Nucleus accumbens (tissue), 56 donors: ENCODE measurements at regions not wholly inside any gene's neighbourhood (a gene's known extent, or its start where the extent isn't known, plus 50 kb on each side); places are given as distances from the start of the nearest gene placed in this dataset.
"Not testable (repeated sequence)": the region's sequence is repeated elsewhere in the genome, so short reads cannot be mapped to it uniquely, and the experiment has no call there.

Experiments used
- DNase-seq, 56 donors: peaks; one replicate each; lab custom pipeline; 2025; lab: John Stamatoyannopoulos, UW

DNA sequence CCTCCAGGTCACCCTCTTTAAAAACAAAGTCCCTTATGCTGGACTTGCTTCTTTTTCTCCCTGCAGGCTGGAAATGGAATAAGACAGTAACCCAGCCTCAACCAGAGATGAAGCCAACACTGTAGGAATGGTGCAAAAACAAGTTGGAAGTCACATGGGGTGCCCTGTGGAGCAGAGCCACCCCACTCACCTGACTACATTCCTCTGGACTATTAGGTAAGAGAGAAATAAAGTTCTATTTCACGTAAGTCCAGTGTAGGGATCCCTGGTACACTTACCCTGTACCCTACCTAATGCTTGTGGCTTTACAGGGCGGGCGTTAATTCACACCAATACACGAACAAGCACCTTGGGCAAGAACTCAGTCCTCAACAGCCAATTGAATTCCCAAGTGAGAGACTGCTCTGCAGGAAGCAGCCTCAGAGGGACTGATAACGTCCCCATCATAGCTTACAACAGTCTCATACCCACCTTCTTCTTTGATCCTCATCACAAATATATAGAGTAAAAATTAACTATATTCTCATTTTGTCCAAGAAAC lies 112.5 kb upstream of the FGGY start:
- DNase-seq: no peak

DNA sequence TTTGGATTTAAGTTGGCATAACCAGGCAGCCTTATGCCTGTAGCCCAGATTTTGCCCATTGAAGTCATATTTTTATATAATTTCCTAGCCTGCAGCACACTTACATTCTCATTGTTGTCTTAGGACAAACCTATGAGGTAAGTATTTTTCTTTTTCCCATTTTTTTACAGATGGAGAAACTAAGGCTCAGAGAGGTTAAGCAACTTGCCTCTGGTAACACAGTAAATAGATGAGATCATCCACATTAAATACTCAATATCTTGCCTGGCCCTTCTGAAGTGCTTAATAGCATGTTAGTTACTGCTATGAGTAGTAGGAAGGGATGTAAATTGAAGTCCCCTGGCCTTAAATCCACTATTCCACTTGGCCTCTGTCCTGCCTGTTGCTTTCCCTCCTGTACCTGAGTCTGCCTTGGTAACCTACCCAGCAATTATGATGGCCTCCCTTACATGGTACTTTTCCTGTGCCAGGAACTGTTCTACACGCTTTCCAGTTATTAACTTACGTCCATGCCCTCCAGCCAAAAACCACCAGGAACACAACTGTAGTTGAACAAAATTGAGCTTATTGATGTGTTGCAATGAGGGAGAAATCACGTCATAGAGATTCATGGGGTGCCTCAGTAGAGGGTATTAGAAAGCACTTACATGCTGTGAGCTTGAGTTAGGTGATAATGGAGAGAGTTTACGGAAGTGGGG lies 111.6 kb upstream of the FGGY start:
- DNase-seq: no peak

DNA sequence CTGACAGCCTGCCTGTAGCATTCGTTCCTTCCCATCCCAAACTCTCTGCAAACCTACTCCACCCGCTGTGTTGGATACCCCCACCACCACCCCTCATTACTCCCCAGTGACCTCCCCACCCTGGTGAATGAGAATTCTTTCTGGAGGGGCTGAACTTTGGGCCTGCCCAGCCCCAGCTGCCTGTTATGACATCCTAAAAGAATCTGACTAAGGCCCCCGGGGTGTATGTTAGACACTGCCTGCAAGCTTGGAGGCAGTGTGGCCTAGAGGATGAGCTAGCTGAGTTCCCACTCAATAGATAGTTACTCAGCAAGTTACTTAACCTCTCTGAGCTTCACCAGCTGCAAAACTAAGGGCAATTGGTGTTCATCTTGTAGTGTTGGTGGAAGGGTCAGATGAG lies 110.2 kb upstream of the FGGY start:
- DNase-seq: no peak

DNA sequence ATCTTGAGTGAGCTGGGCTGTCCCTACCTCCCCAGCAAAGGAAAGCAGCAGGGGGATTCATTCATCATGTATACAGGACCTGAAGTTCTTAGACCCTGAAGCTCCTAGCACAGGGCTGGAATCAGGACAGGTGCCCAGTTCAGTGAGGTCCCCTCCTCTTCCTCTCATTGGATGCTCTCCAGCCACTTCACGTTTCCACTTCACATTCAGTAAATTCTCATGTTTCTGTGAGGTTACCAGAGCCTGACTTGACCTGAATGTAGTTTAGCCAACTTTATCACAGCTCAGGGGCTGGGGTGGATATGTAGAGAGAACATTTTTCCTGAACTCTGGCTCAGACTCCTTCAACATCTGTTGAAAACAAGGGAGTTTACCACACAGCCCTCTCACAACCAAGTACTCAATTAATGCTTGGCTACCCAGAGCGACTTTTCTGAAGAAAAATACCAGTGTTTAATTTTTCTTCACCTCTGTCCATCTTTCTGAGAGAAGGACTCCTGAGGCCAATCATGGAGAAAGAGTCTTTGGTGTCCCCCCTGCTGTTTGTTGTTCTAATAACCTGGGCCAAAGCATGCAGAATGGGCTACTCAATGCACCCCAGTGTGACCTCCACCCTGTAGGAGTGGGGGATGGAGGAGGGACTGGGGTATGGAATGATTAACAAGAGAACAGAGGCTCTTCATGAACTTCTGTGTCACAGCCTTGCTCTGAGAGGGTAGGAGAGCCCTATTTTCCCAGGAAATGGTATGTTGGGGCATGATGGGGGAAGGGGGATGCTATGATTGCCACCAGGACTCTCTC lies 108.3 kb upstream of the FGGY start:
- no peak for DNase-seq

DNA sequence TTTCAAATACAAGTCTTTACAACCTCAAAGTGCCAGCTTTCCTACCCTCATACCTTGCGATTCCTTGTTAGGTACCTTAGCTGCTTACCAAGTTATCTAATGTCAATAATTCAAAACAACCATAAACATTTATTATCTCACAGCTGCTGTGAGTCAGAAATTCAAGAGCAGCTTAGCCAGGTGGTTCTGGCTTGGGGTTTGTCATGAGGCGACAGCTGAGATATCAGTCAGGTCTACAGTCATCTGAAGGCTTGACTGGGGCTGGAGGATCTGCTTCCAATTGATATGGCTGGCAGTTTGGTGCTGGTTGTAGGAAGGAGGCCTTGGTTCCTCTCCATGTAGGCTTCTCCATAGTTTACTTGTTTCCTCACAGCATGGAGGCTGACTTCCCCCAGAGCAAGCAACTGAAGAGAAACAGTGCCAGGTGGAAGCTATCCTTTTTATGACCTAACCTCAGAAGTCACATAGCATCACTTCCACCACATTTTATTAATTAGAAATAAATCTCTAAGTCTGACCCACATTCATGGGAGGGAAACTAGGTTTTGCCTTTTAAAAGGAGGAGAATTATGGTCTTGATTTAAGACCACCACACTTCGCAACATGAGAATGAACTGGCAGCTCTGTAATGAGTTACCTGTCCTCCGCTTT lies 103.3 kb upstream of the FGGY start:
- DNase-seq: no peak

DNA sequence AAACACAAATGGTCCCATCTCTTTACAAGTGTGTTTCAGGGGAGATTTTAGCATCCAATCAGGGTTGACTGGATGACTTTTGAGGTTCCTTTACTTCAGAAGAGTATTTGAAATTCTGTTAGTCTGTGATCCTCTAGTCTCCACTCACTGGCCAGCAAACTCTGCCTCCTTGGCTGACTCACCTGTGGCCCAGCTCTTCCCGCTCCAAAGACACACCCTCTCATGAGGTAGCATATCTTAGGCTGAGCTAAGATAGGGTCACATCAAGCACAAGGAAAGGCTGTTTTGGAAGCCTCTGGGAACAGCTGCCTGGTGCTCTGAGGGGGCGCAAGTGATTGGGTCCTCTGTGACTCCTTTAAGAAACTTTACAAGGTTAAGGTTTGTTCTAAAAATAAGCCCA lies 102.3 kb upstream of the FGGY start:
- no peak for DNase-seq

DNA sequence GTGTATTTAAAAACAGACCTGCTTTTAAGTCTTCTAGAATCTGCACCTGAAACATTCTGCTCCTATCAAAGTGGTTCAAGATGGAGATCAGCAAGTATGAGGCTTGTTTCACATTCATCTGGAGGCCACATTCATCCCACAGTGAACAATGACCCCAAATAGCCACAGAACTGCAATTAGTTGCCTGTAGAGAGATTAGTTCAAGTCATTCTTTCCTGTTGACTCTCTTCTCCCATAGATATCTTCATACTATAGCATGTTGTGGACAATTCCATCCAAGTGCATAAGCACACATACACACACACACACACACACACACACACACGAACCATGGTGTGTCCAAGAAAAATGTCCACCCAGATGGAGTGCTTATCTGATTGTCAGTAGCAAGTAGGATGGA lies 101.7 kb upstream of the FGGY start:
- no peak for DNase-seq

DNA sequence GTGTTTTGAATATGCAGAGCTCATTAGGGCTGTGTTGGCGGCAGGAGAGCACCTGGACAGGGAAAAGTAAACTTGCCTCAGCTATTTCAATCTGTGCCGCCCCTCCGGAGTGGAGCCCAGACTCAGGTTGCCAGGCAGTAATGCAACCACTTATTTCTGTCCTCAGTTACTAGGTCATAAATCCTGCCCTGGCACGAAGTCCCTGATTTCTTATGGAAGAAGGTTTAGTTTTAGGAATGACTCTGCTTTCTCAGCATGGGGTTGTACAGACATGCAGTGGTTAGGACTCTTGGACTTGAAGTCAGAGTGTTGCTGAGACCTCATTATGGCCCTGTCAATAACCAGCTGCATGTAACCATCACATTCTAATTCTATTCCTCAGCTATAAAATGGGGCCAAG lies 98.3 kb upstream of the FGGY start:
- no peak for DNase-seq

DNA sequence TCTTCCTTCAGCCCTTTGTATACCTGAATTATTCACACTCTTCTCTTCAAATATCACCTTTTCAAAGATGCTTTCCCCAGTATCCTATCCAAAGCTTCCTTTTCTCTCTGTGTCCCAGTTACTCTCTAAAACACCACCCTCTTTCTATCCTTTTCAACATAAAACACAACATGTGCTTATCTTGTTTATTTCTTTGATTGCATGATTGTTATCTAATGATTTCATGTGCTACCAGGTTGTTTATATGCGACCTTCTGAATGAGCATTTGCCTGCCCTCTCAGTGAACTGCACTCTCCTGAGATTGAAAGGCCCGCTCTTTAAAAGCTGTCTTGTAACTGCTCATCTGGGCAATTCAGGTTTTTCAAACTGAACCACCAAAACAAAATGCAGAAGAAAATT lies 97.7 kb upstream of the FGGY start:
- no peak for DNase-seq

DNA sequence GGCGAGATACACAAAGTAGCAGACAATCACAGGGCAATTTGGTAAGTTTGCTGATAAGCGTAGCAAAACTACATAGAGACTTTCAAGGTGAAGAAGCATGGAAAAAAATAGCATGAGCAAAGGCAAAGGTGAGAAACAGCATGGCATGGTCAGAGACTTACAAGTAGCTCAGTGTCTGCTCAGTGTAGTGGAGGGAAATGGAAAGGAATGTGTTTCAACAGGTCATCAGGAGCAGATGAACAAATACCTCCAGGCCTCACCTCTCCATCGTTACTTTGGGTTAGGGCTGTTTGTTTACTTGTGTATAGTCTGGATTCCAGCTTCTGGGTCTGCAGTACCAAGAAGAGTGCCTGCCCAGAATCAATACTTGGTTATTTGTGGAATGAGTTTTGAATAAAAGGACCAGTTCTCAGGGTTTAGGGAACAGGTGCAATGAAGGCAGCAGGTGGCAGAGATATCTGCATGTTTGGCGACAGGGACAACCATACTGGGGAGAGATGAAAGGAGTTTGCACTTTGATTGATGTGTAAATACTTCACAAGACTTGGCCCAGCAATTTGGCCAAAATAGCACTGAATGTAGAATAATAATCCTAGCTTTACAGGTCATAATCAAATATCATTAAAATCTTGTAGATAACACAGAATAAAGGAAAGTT lies 97.0 kb upstream of the FGGY start:
- DNase-seq: no peak

DNA sequence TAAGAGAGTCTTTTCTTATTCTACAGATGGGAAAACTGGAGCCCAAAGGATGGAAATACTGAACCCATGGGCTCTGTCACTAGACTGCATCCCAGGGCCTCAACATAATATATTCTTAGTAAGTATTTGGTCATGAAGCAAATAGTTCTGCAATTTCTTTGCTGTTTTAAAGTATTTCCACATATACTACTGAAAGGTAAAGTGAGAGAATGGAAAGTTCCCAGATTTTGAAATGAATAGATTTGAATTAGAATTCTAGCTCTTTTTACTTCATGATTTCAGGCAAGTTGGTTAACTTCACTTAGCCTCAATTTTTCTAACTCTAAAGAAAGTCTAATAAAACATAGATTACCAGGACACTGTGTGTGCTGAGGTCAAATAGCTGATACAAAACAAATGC lies 95.6 kb upstream of the FGGY start:
- no peak for DNase-seq

DNA sequence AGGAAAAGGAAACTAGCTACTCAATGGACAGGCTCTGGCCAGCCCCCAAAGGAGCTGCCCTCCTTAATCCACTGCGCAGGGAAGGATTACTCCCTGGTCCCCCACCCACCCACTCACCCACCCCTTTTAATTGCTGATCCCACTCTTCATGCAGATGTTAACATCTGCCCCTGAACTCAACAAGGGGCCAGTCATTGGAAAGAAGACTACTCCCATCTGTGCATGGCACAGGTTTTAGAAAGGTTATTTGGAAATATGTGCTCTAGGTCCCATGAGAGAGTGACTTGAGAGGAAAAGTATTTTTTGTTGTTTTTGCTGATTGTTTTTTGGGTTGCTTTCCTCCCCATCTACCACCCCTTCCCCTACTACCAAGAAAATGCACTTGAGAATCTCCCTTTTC lies 94.4 kb upstream of the FGGY start:
- DNase-seq: no peak

DNA sequence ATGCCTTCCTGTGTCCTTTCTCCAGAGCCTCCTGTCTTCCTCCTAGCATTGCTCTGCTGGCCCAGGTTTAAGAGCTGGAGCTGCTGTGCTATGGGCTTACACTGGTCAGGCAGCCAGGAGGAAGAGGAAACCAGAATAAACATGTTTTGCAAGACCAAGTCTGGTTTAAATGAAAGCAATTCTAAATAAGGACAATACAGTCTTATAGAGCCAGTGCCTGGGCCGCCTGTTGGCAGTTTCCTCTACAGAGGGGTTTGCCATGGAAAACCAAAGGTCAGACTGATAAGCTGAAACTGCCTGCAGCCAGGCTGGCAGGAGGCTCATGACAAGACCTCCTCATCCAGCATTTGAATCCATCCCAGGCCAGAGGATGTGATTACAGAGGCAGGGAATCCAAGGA lies 92.9 kb upstream of the FGGY start:
- DNase-seq: peak in 5 of 56 donors; percentile 1 to 7 (median 4)

DNA sequence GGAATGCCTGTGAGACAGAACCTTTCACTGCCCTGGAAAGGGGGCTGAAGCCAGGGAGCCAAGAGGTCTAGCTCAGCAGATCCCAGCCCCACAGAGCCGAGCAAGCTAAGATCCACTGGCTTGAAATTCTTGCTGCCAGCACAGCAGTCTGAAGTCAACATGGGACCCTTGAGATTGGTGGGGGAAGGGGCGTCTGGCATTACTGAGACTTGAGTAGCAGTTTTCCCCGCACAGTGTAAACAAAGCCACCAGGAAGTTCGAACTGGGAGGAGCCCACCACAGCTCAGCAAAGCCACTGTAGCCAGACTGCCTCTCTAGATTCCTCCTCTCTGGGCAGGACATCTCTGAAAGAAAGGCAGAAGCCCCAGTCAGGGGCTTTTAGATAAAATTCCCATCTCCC lies 90.3 kb upstream of the FGGY start:
- not testable (repeated sequence) for DNase-seq

DNA sequence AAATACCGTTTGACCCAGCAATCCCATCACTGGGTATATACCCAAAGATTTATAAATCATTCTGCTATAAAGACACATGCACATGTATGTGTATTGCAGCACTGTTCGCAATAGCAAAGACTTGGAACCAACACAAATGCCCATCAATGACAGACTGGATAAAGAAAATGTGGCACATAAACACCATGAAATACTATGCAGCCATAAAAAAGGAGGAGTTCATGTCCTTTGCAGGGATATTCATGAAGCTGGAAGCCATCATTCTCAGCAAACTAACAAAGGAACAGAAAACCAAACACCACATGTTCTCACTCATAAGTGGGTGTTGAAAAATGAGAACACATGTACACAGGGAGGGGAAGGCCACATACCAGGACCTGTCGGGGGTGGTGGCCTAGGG lies 86.5 kb upstream of the FGGY start:
- DNase-seq: not testable (repeated sequence)

DNA sequence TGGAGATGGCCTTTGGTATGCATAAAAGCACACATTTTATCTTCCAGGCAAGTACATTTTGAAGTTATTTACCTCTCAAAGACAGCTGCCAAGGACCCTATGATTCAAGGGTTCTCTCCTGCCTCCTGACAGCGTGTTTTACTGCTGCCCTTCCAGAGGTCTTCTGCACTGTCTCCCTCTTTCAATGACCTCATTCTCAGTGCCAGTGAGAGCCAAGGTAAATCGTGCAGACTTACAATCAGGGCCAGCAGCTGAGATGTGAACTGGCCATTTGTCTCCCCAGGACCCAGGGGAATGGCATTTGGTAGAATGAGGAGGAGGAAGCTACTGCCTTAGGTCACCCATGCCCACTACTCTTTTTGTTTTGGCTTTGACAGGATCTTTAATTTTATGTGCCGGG lies 84.2 kb upstream of the FGGY start:
- DNase-seq: no peak

DNA sequence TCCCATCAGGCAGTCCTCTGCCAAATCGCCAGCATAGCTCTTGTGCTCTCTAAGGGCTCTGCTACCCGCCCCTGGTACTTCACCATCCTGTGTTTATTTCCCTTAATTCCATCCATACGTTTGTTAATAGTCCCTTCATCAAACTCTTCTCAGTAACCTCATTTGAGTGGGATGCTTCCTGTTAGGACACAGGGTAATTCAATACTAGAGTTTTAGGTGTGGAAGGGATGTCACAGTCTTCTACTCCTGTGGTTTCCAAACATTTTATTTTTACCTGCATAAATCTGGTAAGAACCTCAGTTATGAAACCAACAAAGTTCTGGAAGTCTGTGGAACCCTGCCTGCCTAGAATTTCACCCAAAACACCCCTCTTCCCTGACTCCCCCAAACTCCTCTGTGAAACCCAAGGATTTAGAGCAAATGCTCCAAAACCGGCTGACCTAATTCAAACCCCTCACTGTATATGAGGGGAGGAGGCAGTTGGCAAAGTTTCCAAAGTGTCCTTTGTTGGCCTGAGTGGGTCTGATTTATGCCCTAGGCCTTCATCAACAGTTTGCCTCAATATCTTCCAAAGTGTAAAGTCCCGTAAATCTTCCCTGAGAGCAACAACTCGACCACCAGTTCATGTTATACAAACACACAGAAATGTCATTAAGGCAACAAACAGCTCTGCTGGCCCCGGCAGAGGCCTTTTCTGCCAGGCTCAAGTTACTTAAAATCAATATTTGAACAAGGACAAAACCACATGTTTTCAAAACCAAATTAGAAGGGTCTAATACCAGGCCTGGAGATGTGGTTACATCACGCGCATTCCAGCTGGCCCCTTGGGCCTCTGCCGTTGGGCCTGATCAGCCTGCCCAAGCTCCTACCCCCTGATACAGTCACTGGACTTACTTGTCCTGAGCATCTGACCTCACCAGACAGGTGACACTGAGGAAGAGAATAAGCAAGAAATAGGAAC lies 82.4 kb upstream of the FGGY start:
- no peak for DNase-seq

DNA sequence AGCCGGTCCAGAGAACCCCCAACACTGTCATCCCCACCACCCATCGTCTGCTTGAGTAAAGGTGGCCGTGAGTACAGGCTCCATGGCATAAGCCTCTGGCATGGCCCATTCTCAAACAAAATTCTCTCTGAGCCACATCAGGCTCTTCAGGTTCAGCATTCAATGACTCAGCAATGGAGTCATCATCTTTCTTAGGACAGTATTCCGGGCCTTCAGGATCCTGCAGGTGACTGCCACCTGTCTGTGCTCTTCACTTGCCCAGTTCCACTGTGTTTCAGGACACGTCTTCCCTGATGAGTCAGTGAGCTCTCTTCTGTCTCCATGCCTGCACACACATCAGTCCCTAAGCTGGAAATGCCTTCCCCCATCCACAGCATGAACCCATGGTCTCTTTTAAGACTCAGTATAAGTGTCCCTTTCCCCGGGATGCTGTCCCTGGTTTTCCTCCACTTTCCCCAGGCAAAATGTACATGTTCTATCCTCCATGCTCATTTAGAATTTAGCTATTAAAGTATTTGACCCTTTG lies 81.1 kb upstream of the FGGY start:
- DNase-seq: no peak

DNA sequence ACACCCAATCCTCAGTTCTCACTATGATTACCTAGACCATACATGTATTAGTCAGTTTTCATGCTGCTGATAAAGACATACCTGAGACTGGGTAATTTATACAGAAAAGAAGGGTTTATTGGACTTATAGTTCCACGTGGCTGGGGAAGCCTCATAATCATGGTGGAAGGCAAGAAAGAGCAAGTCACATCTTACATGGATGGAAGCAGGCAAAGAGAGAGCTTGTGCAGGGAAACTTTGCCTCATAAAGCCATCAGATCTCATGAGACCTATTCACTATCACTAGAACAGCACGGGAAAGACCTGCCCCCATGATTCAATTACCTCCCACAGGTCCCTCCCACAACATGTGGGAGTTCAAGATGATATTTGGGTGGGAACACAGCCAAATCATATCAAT lies 79.5 kb upstream of the FGGY start:
- not testable (repeated sequence) for DNase-seq
